Activated T-cell treated with anti-CD3 and anti-CD28 coated beads, Interleukin-2, amount 50 U/mL, for 1 hour (primary cell): ENCODE measurements at regions not wholly inside any gene's neighbourhood (a gene's known extent, or its start where the extent isn't known, plus 50 kb on each side); places are given as distances from the start of the nearest gene placed in this dataset.

Experiments
- DNase-seq: peaks from one replicate; pipeline ENCODE4 v3.0.0-alpha.2; 2020

DNA sequence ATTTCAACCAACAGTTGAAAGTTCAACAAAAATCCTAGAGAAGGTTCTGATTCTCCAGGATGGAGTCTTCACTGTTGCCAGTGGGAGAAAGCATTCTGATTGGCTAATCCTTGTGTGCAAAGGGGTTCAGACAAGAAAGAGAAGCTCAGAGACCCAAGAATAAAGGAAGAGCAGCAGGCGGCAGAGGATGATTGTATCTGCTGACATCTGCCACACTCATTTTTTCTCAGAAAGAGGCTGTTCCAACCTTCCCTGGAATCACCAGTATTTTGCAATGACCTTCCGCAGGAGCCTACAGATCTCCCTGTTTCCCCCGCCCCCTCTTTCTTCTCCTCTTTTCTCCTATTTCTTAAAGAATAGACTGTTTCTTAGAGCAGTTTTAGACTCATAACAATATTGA, 376.7 kb downstream of the CDH26 start:
- no peak for DNase-seq

- no peak for DNase-seq
Observed at GRCh38 chr20:60338556-60338955, 380.3 kb downstream of the CDH26 start.

- DNase-seq: no peak
Observed at GRCh38 chr20:60339738-60340137, 381.5 kb downstream of the CDH26 start.

DNA sequence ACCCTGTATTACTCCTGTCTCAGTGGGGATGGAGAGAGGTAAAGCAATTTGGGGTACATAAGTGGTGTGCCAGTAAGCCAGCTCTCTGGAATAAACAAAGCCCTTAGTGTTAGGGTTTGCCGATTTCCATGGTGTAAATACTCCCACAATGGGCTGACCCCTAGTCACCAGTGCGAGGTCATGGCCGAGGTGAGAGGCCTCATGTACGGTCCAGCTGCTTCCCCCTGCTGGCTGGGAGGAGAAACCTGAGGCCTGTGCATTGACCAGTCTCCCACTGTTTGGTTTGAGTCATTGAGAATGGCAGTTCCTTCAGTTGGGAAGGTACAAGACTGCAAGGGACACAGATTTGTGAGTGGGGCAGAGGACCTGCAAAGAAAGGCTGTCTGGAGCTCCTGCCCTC, 382.0 kb downstream of the CDH26 start:
- no peak for DNase-seq

- DNase-seq: no peak
Observed at GRCh38 chr20:60341062-60341461, 382.8 kb downstream of the CDH26 start.

GRCh38 chr20:60345106-60345505, 386.9 kb downstream of the CDH26 start:
- DNase-seq: no peak

GRCh38 chr20:60349418-60349817, 391.2 kb downstream of the CDH26 start:
- no peak for DNase-seq

DNA sequence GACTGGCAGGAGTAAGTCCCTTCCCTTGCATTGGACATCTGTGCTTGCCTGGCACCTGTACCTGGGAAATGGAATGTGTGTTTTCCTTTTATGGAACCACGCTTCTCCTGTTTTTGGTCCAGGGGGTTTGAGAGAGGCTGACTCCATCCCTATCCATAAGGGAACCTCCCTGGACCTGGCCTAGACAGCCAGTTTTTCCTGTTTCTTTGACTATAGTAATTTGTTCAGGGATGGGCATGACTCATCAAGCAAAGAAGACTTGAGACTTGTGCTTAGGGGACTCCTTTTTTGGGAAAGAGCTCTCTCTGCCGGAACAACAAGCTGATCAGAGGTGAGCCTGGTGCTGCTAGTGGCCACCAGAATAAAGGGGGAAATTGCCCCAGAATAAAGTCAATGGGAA, 393.8 kb downstream of the CDH26 start:
- DNase-seq: no peak

- no peak for DNase-seq
Observed at GRCh38 chr20:60352596-60352995, 394.4 kb downstream of the CDH26 start.

GRCh38 chr20:60354024-60354580, 395.9 kb downstream of the CDH26 start:
- no peak for DNase-seq

DNA sequence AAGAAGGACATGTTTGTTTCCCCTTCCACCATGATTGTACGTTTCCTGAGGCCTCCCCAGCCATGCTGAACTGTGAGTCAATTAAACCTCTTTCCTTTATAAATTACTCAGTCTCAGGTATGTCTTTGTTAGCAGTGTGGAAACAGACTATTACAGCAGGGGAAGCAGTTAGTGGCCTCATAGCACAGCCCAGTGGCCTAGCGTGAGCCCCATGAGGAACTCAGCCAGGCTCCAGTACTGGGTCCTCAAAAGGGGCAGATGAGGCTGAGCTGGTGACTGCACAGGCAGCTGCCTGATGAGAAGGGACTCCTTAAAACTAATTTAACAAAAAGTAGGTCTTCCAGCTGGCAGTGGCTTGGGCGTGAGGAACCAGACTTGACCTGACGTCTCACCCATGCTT, 399.9 kb downstream of the CDH26 start:
- no peak for DNase-seq

DNA sequence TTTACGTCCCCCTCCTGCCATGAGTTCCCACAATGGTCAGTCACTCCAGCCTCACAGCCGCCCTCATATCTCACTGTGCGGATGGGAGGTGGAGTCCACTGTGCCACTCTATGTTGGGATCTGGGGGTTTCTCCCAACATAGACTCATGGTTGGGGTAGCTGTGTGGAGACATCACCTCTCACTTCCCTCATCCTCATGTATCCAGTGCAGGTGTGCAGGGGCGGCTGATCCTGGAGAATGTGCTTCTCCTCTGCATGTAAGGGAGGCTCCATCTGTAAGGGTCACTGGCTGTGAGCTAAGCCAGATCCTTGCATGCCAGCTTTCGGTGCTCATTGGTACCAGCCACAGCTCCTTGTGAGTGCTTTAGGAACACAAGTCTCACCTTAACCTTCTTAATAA, 400.8 kb downstream of the CDH26 start:
- DNase-seq: no peak

GRCh38 chr20:60361761-60362395, 403.7 kb downstream of the CDH26 start:
- no peak for DNase-seq

DNA sequence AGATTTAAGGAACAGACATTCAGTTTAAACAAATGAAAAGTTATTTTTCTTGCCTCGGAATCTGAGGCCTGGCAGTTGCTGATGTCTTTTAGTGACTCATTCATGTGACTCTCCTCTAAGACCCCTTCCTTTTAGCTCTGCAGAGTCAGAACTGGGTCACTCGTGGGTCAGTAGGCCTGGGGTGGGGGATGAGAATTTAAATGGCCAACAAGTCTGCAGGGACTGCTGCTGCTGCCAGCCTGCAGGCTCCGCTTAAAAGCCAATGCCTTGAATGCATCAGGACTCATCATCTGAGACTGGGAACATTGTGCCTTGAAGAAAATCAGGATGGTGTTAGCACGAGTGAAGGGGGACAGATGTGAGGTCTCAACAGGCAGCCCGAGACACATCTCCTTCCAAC, 404.3 kb downstream of the CDH26 start:
- no peak for DNase-seq

DNA sequence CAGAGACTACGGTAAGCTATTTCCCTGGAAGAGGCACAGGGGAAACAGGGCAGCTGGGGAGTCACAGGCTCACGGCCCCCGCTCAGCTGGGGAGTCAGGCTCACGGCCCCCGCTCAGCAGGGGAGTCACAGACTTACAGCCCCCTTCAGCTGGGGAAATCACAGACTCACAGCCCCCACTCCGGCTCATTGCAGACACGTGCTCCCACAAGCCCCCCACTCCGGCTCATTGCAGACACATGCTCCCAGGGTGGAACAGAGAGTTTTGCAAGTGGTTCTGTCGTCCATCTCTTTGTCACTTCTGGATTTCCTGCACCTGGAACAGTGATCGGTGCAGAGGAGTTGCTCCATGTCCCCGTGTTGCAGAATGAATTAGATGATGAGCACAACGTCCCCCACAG, 405.5 kb downstream of the CDH26 start:
- DNase-seq: no peak

DNA sequence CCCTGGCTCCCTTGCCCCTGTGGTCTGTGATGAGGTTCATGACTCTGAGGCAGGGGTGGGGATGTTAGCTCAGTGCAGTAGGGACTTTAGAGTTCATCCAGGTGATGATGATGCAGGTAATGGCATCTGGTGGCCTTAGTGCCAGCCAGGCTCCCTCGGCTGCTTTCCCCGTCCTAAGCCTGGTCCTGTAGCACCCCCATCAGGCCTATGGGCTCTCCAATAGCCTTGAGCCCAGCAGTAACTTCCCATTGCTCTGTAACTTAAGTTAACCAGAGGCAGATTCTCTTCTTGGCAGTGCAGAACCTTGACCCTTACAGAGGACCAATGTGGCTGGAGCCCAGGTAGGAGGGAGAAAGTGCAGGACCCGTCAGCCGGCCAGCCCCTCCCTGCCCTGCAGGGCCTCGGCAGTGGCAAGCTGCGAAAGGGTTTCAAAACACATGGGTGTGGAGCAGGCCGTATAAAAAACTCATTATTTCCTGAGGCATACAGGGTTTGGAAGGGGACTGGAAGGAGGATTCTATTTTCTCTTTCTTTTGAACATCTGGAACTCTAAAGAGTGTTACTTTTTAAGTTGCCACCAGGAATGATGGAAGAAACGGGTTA, 406.9 kb downstream of the CDH26 start:
- no peak for DNase-seq

DNA sequence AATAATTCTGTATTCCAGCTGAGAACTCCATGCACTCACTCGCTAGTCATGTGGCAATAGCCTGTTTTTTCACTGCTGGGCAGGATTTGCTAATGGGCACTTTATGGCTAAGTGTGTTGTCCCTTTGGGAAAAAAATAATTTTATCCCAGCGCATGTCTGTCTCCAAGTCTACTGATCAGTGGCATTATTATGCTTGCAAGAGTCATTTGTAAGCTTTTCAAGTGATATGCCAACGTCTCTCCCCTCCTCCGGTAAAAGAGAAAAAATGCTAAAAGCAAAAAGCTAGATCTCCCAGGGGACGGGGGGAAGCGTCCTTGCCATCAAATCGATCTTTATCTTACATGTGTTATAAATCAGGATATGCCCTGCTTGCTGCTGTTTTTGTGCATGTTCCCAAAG, 407.7 kb downstream of the CDH26 start:
- no peak for DNase-seq

- DNase-seq: no peak
Observed at GRCh38 chr20:60371384-60371783, 413.2 kb downstream of the CDH26 start.

- no peak for DNase-seq
Observed at GRCh38 chr20:60372275-60372674, 414.1 kb downstream of the CDH26 start.

DNA sequence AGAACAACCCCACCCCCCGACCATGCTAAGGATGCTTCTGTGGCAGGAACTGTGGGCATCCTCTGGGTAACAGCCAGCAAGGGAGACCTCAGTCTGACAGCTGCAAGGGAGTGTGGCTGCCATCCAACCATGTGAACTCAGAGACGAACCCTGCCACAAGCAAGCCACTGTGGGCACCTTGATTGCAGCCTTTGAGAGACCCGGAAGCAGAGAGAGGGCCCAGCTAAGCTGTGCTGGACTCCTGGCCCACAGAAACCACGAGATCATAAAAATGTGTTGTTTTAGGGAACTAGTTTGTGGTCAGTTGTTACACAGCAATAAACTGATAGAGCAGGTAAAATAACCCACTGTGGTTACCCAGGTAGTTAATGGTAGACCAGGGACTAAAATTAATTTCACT, 414.6 kb downstream of the CDH26 start:
- no peak for DNase-seq

DNA sequence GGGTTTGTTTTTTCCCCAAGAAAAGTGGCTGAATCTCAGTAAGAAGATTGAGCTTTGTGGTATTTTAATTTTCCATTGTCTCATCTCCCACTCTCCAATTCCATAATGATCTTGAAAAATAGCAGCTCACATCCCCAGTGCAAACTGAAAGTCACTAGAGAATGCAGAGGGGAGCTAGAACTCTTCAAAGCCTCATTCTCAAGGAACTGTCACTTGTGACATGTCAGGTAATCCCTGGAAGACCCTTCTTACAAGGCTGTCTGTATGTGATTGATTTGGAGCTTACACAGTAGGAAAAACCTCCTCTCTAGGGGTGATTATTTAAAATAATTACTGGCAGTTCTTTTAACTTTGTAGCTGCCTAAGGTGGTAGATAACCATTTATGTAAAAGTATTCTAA, 420.4 kb downstream of the CDH26 start:
- DNase-seq: no peak

GRCh38 chr20:60381643-60382400, 423.6 kb downstream of the CDH26 start:
- DNase-seq: no peak

GRCh38 chr20:60389441-60389840, 431.2 kb downstream of the CDH26 start:
- no peak for DNase-seq

DNA sequence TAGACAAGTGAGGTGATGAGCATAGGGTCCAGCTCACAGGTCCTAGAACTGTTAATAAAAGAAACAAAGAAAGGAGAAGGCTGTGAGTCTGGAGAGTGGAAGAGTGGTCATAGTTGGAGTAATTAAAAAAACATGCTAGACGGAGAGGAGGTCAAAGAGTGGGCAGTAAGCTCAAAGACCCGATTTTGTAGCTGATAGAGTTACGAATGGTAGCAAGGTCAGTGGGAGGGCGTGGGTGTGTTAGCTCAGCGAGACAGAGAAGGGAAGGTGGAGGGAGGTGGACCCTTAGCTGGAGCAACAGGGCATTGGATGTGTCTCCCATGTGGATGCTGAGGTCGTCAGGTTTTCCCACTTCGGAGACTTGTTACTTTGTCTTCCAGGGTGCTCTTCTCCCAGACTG, 431.7 kb downstream of the CDH26 start:
- no peak for DNase-seq
